Activated naive CD4-positive, alpha-beta T cell (primary cell): ENCODE measurements at regions not wholly inside any gene's neighbourhood (a gene's known extent, or its start where the extent isn't known, plus 50 kb on each side); places are given as distances from the start of the nearest gene placed in this dataset.
"Not testable (repeated sequence)": the region's sequence is repeated elsewhere in the genome, so short reads cannot be mapped to it uniquely, and the experiment has no call there.

Experiments used
- DNase-seq, 4 experiments: peaks; one replicate each; lab custom pipeline; 2025; lab: John Stamatoyannopoulos, UW

GRCh38 chr18:72991379-72991778, 123.6 kb upstream of the NETO1 start:
- no peak for DNase-seq

- not testable (repeated sequence) for DNase-seq
These were observed 119.8 kb upstream of the NETO1 start for GRCh38 chr18:72987570-72987969.

- DNase-seq = no peak
These were observed 118.3 kb upstream of the NETO1 start for GRCh38 chr18:72986103-72986502.

- DNase-seq = no peak
These were observed 117.9 kb upstream of the NETO1 start for GRCh38 chr18:72985686-72986085.

GRCh38 chr18:72984290-72984689, 116.5 kb upstream of the NETO1 start:
- DNase-seq = no peak

- DNase-seq = no peak
These were observed 106.1 kb upstream of the NETO1 start for GRCh38 chr18:72973841-72974240.

GRCh38 chr18:72965616-72966015, 97.8 kb upstream of the NETO1 start:
- DNase-seq = no peak

DNA sequence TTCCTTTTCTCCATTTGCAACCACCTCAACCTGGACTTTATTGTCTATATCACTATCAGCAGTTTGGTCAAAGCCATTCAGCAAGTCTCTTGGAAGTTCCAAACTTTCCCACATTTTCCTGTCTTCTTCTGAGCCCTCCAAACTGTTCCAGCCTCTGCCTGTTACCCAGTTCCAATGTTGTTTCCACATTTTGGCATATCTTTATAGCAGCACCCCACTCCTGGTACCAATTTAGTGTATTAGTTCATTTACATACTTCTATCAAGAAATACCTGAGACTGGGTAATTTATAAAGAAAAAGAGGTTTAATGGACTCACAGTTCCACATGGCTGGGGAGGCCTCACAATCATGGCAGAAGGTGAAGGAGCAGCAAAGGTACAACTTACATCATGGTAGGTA, 90.4 kb upstream of the NETO1 start:
- DNase-seq = not testable (repeated sequence)

DNA sequence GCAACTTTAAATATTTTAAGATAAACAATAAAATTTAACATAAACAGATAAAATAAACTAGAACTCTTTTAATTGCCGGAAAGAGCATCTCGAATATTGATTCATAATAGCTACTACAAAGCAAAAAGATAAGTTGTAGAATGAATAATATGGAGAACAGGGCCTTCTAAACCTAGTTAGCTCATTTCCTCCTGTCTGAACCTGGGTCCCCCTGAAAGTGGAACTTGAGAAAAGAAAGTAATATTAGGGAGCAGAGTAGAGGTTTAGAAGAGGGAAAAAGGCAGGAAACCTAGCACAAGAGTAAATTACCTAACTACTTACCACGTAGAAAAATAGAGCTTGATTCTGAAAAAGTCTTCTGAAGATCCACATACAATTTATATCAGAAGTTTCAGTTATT, 80.7 kb upstream of the NETO1 start:
- DNase-seq = no peak

DNA sequence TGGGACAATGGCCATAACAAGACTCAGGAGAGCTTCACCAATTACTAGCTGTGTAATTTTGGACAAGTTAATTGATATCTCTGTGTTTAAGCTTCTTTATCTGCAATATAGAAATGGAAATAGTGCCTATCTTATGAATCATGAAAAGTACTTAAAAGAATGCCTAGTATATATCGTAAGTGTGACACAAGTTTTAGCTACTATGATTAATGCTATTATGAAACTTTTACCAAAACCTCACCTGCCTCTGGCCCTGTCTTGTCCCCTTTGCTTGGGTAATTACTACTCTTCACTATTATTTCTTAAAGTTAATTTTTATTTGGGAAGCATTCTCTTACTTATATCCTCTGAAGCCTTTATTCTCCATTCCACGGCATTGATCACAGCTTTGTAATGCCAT, 75.0 kb upstream of the NETO1 start:
- DNase-seq = no peak

DNA sequence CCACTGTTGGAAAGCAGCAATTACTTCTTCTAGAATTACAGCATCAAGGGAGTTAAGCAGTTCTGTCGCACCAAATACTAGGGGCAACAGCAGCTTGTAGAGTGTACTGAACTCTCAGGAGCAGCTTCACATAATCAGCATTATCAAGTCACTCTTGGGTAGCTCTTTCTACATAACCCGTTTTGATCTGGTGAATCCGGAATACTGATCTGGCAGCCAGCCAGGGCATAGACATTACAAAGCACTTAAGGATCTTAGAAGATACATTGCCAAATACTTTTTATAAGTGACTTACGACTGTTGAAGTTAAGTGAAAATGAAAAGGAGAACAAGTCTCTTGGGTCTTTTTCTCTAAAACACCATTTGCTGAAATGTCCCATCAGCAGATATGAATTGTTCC, 73.2 kb upstream of the NETO1 start:
- DNase-seq = no peak

GRCh38 chr18:72940509-72940908, 72.7 kb upstream of the NETO1 start:
- no peak for DNase-seq

DNA sequence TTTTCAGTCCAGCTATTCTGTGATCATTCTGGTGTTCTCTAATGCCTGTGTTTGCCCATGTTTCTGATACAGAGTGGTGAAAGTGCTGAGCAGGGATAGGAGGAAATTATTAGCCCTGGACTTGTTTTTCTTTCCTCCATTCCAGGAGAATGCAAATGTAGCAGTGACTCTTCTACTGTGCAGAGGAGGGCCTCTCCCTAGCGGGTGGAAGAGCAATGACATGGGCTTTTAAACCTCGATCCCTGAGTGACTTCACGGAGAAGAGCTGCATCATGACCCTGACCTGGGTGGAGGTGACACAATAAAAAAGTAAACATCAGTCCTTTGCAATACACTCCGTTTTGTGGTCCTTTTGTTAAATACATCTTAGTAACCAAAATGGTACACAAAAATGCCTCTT, 68.0 kb upstream of the NETO1 start:
- no peak for DNase-seq

- no peak for DNase-seq
These were observed 55.1 kb upstream of the NETO1 start for GRCh38 chr18:72922895-72923294.
